DOHH2 (cell line): ENCODE measurements at regions not wholly inside any gene's neighbourhood (a gene's known extent, or its start where the extent isn't known, plus 50 kb on each side); places are given as distances from the start of the nearest gene placed in this dataset.

Source experiments
- H3F3A ChIP-seq: fragments of 200-600 bp; sonication (generic), shearing (Covaris generic); 2 replicates; pipeline ENCODE4 v1.6.0; 2016; ENCODE audit warnings: antibody characterized with exemption, mild to moderate bottlenecking; ENCODE audit not compliant: control insufficient read depth, insufficient read depth
- H3K27ac ChIP-seq: fragments of 200-600 bp; sonication (generic); 2 replicates; pipeline ENCODE4 v1.5.1; 2014; ENCODE audit warnings: low read depth, mild to moderate bottlenecking, low read length, moderate library complexity
- H3K27me3 ChIP-seq: fragments of 200-600 bp; sonication (generic); 2 replicates; pipeline ENCODE4 v1.6.1; 2014; ENCODE audit warnings: mild to moderate bottlenecking, low read length, mixed read lengths; ENCODE audit not compliant: control insufficient read depth
- H3K36me3 ChIP-seq: fragments of 200-600 bp; sonication (generic); 2 replicates; pipeline ENCODE4 v1.6.1; 2014; ENCODE audit warnings: mild to moderate bottlenecking, low read length, moderate library complexity, mixed read lengths; ENCODE audit not compliant: control insufficient read depth
- H3K4me1 ChIP-seq: fragments of 200-600 bp; sonication (generic); 2 replicates; pipeline ENCODE4 v1.6.1; 2014; ENCODE audit warnings: mild to moderate bottlenecking, low read length, mixed read lengths; ENCODE audit not compliant: control insufficient read depth
- H3K4me2 ChIP-seq: fragments of 200-600 bp; sonication (generic); 2 replicates; pipeline ENCODE4 v1.6.0; 2014; ENCODE audit warnings: mild to moderate bottlenecking, low read length, moderate library complexity
- H3K4me3 ChIP-seq: fragments of 200-600 bp; sonication (generic); 2 replicates; pipeline ENCODE4 v1.5.1; 2014; ENCODE audit warnings: mild to moderate bottlenecking, low read length, mixed read lengths
- H3K79me2 ChIP-seq: fragments of 200-600 bp; sonication (generic); 2 replicates; pipeline ENCODE4 v1.6.1; 2014; ENCODE audit warnings: mild to moderate bottlenecking, low read length, mixed read lengths; ENCODE audit not compliant: control insufficient read depth
- H3K9me2 ChIP-seq: fragments of 200-600 bp; sonication (generic); replicated peaks from 2 replicates; pipeline ENCODE4 v1.6.1; 2014; ENCODE audit warnings: mild to moderate bottlenecking, low read length, mixed read lengths; ENCODE audit not compliant: control insufficient read depth
- H3K9me3 ChIP-seq: fragments of 200-600 bp; sonication (generic); 2 replicates; pipeline ENCODE4 v1.6.1; 2014; ENCODE audit warnings: antibody characterized with exemption, low read length, mixed read lengths; ENCODE audit not compliant: control insufficient read depth, insufficient read depth
- H4K20me1 ChIP-seq: fragments of 200-600 bp; sonication (generic); 2 replicates; pipeline ENCODE4 v1.6.0; 2014; ENCODE audit warnings: low read depth, mild to moderate bottlenecking, antibody characterized with exemption, low read length, moderate library complexity; ENCODE audit not compliant: control insufficient read depth, insufficient read depth
- CTCF ChIP-seq: fragments of 200-600 bp; sonication (generic); IDR thresholded peaks from one replicate; pipeline ENCODE4 v1.5.1; 2014; ENCODE audit warnings: antibody characterized with exemption, mild to moderate bottlenecking, low read depth, low read length; ENCODE audit not compliant: poor library complexity, severe bottlenecking
- EZH2phosphoT487 ChIP-seq: fragments of 200-600 bp; sonication (generic); IDR thresholded peaks from 2 replicates; pipeline ENCODE4 v1.6.1; 2017; ENCODE audit warnings: borderline replicate concordance, mild to moderate bottlenecking, antibody characterized with exemption, low read length, moderate library complexity, mixed read lengths

- Histone ChIP-seq H3F3A (no peaks in the 10 kb centered on the region), H3K27ac (no peak overlapping the region), H4K20me1 (no peaks in the 10 kb centered on the region), H3K4me1 (peaks cover 1% of the 10 kb centered on the region), H3K4me2 (no peak overlapping the region), H3K9me3 (peaks cover 33% of the 10 kb centered on the region), H3K4me3 (no peak overlapping the region), H3K36me3 (no peaks in the 10 kb centered on the region), H3K9me2 (no peaks in the 10 kb centered on the region), H3K79me2 (no peaks in the 10 kb centered on the region), H3K27me3 (no peaks in the 10 kb centered on the region)
- TF ChIP-seq EZH2phosphoT487 (no peak), CTCF (no peak)
Measured at GRCh38 chr12:92601176-92601575, 101.6 kb upstream of the PLEKHG7 start.

DNA sequence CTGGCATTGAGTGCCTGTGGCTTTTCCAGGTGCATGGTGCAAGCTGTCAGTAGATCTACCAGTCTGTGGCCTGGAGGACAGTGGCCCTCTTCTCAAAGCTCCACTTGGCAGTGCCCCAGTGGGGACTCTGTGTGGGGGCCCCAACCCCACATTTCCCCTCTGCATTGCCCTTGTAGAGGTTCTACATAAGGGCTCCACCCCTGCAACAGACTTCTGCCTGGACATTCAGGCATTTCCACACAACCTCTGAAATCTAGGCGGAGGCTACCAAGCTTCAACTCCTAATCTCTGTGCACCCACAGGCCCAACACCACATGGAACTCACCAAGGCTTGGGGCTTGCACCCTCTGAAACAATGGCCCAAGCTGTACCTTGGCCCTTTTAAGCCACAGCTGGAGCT lies 102.7 kb upstream of the PLEKHG7 start:
- peaks cover 12% of the 10 kb centered on the region for H3K4me1 ChIP-seq
- peaks cover 33% of the 10 kb centered on the region for H3K9me3 ChIP-seq
- H3K4me2 ChIP-seq: no peak overlapping the region

DNA sequence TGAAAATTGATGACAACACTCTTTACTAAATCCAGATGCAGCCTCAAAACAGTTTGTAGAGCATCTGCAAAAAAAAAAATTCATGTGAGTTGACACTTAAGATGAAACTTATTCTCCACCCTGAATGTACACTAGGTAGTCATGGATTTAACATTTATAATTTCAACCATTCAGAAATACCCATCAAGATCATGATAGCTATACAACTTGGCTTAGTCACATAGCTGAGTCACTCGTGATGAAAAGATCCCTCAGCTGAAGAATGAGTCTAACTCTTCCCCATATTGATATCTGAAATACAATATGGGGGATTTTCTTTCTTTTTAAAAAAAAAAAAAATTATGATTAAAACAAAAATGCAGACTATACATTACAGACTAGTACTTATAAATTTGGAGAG lies 104.8 kb upstream of the PLEKHG7 start:
- Histone ChIP-seq H3K9me3 (peaks cover 33% of the 10 kb centered on the region), H4K20me1 (no peaks in the 10 kb centered on the region), H3K9me2 (no peaks in the 10 kb centered on the region), H3K36me3 (no peaks in the 10 kb centered on the region), H3K4me2 (no peak overlapping the region), H3K79me2 (no peaks in the 10 kb centered on the region), H3F3A (peaks cover 6% of the 10 kb centered on the region), H3K27ac (no peak overlapping the region), H3K4me3 (no peak overlapping the region), H3K4me1 (peaks cover 32% of the 10 kb centered on the region), H3K27me3 (no peaks in the 10 kb centered on the region)
- TF ChIP-seq EZH2phosphoT487 (no peak), CTCF (no peak)

More for the DNA sequence above, 102.7 kb upstream of the PLEKHG7 start:
- Histone ChIP-seq H3K27me3 (no peaks in the 10 kb centered on the region), H4K20me1 (no peaks in the 10 kb centered on the region), H3K79me2 (no peaks in the 10 kb centered on the region), H3K27ac (no peak overlapping the region), H3F3A (no peaks in the 10 kb centered on the region), H3K4me3 (no peak overlapping the region), H3K9me2 (no peaks in the 10 kb centered on the region), H3K36me3 (no peaks in the 10 kb centered on the region)
- TF ChIP-seq EZH2phosphoT487 (no peak), CTCF (no peak)

GRCh38 chr12:92597118-92597517 lies 105.7 kb upstream of the PLEKHG7 start:
- Histone ChIP-seq H3F3A (peaks cover 6% of the 10 kb centered on the region), H4K20me1 (no peaks in the 10 kb centered on the region), H3K4me2 (no peak overlapping the region), H3K9me3 (peaks cover 31% of the 10 kb centered on the region), H3K27ac (no peak overlapping the region), H3K9me2 (no peaks in the 10 kb centered on the region), H3K36me3 (no peaks in the 10 kb centered on the region), H3K4me3 (no peak overlapping the region), H3K4me1 (peaks cover 36% of the 10 kb centered on the region), H3K27me3 (no peaks in the 10 kb centered on the region), H3K79me2 (no peaks in the 10 kb centered on the region)
- TF ChIP-seq EZH2phosphoT487: no peak
- TF ChIP-seq CTCF: no peak
